Vagina (tissue), 2 donors: ENCODE measurements at regions not wholly inside any gene's neighbourhood (a gene's known extent, or its start where the extent isn't known, plus 50 kb on each side); places are given as distances from the start of the nearest gene placed in this dataset.

ENCODE experiments used
- DNase-seq, 2 donors: peaks; one replicate each; pipeline ENCODE4 v3.0.0-alpha.2; 2017; ENCODE audit errors: extremely low spot score in 2 of 2
- H3K27ac ChIP-seq: fragments of 200-600 bp; sonication (generic); one replicate; pipeline ENCODE4 v1.5.1; 2019
- H3K27me3 ChIP-seq: fragments of 200-600 bp; sonication (generic); one replicate; pipeline ENCODE4 v1.5.1; 2019
- H3K36me3 ChIP-seq, 2 donors: fragments of 200-600 bp; sonication (generic); one replicate each; pipeline ENCODE4 v1.5.1; 2017 to 2019
- H3K4me1 ChIP-seq: fragments of 200-600 bp; sonication (generic); one replicate; pipeline ENCODE4 v1.5.1; 2019
- H3K4me3 ChIP-seq, 2 donors: fragments of 200-600 bp; sonication (generic); 1 replicate in 1 of 2; 2 replicates in 1 of 2; pipeline ENCODE4 v1.5.1; 2016 to 2019
- H3K9me3 ChIP-seq: fragments of 200-600 bp; sonication (generic); one replicate; pipeline ENCODE4 v1.5.1; 2019
- CTCF ChIP-seq, 3 experiments: fragments of 450-650 bp in 2 of 3; fragments of 200-600 bp in 1 of 3; sonication (generic) in 1 of 3; IDR thresholded peaks; one replicate each; pipeline ENCODE4 v1.5.1; 2017 to 2019; ENCODE audit warnings: antibody characterized with exemption in 3 of 3, mild to moderate bottlenecking in 2 of 3, moderate library complexity in 2 of 3
- POLR2A ChIP-seq, 2 donors: fragments of 450-650 bp; IDR thresholded peaks; one replicate each; pipeline ENCODE4 v1.6.1; 2017; ENCODE audit warnings: antibody characterized with exemption in 2 of 2, mild to moderate bottlenecking in 2 of 2, moderate library complexity in 2 of 2
- POLR2AphosphoS5 ChIP-seq, 2 donors: sonication (generic); formaldehyde crosslinking; IDR thresholded peaks; one replicate each; pipeline ENCODE4 v1.9.0; 2017; ENCODE audit warnings: antibody characterized with exemption in 2 of 2, mild to moderate bottlenecking in 2 of 2, low read depth in 1 of 2; ENCODE audit not compliant: insufficient read depth in 1 of 2
- intact Hi-C: fragments of 100-400 bp; cut with DNase I; formaldehyde crosslinking; loops from one replicate; pipeline ENCODE4 v1.15.1; 2023

GRCh38 chr6:5938934-5939333 lies 67.8 kb downstream of the NRN1 start:
- intact Hi-C loops = no loop called here
- no peak for DNase-seq
- no peaks in the 10 kb centered on the region for H3K27me3 ChIP-seq

DNA sequence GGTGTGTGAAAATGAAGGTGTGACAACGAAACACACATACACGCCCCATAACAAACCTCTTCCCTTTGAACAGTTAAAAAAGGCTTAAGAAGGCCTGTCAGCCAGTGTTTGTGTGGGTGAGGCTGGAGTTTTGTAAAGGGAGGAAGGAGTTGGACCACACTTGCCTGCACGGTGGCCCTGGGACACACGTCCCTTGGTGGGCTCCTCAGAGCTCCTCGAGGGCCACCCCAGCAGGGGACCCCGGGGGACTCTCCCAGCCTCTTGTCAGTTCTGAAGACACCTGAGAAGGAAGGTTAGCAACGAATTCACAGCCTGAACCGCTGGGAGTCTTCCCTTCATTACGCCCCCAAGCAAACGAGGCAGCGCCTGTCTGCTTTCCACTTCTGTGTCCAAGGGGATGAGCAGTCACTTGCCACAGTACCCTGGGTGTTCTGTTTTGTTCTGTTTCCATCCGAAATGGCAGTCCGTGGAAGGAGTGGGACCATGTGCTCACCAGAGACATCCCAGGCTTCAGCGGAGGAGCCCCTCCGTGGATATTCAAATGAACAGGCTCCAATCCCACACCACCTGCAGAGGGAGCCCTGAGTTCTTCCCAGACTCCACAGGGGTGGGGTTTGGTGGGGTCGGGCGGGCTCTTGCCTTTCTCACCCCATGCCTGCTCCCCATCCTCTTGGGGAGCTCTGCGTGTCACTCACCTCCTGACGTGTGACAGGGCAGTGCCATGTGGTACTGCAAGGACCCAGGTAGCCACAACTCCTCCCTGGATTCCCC lies 68.6 kb downstream of the NRN1 start:
- no peak for DNase-seq
- intact Hi-C loops = no loop called here
- no peaks in the 10 kb centered on the region for H3K9me3 ChIP-seq
- TF ChIP-seq POLR2A (IDR thresholded peaks at IDR 0.05) = no peak
- TF ChIP-seq CTCF (IDR thresholded peaks at IDR 0.05) = no peak
- TF ChIP-seq POLR2AphosphoS5 (IDR thresholded peaks at IDR 0.05; ENCODE audit: insufficient read depth in 1 of 2, low read depth in 1 of 2) = no peak
- H3K36me3 ChIP-seq = no peaks in the 10 kb centered on the region
- no peak overlapping the region for H3K27ac ChIP-seq
- H3K4me3 ChIP-seq = no peak overlapping the region
- H3K4me1 ChIP-seq = peaks cover 7% of the 10 kb centered on the region
- no peaks in the 10 kb centered on the region for H3K27me3 ChIP-seq

More at GRCh38 chr6:5938934-5939333, 67.8 kb downstream of the NRN1 start:
- Histone ChIP-seq H3K4me1 (peaks cover 7% of the 10 kb centered on the region), H3K4me3 (no peak overlapping the region), H3K27ac (no peak overlapping the region), H3K36me3 (no peaks in the 10 kb centered on the region), H3K9me3 (no peaks in the 10 kb centered on the region)
- TF ChIP-seq CTCF (IDR thresholded peaks at IDR 0.05) = no peak
- TF ChIP-seq POLR2AphosphoS5 (IDR thresholded peaks at IDR 0.05; ENCODE audit: insufficient read depth in 1 of 2, low read depth in 1 of 2) = no peak
- no peak for TF ChIP-seq POLR2A (IDR thresholded peaks at IDR 0.05)

DNA sequence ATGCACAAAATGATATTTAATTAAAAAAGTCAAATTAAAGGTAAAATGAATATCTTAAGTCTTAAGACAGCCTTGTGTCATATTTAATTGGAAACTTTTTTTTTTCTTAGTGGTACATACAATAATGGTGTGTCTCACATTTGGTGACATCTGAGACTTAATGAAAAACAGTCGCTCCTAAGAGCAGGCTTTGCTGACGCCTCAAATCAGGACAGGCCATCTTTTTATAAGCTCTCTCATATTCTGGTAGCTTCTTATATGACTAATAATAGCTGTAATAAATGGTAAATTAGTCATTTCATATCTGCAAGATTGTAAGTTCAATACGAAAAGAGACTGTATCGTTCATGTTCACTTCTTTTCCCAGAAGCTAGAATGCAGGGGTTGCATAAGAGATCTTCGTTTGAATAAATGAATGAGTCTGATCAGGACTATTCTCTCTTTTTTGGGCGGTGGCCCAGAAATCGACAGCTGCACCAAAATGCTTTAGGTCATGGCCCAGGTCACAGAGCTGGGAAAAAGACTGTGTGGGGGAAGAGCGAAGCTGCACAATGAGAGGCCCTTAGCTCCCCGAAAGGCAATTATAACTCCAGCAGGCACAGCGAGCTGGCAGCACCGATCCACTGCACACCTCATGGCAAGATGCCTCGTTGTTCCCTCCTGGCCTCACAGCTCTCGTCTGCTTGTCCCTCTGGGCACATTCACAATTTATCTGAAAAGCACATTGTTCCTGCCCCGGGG lies 69.4 kb downstream of the NRN1 start:
- TF ChIP-seq POLR2AphosphoS5 (IDR thresholded peaks at IDR 0.05; ENCODE audit: insufficient read depth in 1 of 2, low read depth in 1 of 2) = no peak
- no peak for TF ChIP-seq CTCF (IDR thresholded peaks at IDR 0.05)
- TF ChIP-seq POLR2A (IDR thresholded peaks at IDR 0.05) = no peak
- DNase-seq = no peak
- H3K9me3 ChIP-seq = no peaks in the 10 kb centered on the region
- H3K36me3 ChIP-seq = no peaks in the 10 kb centered on the region
- H3K27ac ChIP-seq = no peak overlapping the region
- no peak overlapping the region for H3K4me3 ChIP-seq
- intact Hi-C loops = no loop called here
- no peaks in the 10 kb centered on the region for H3K27me3 ChIP-seq
- H3K4me1 ChIP-seq = peaks cover 7% of the 10 kb centered on the region

DNA sequence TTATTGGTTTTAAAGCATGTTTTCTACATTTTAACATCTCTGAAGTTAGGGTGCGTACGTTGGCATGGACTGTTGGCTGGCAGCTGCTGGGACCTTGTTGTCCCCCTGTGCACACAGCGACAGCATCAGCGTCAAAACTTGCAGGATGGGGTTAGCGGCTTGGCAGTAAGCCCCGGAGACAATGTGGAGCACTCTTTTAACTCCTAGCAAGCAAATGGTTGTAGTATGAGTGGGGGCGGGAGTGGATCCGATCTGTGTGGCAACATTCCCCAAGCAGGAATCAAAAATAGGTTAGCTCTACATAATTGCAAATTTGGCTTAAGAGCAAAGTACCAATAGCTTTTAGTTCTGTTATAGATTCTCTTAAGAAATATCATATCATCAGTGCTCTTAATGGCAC lies 70.1 kb downstream of the NRN1 start:
- Histone ChIP-seq H3K27me3 (no peaks in the 10 kb centered on the region), H3K4me1 (peaks cover 7% of the 10 kb centered on the region), H3K9me3 (no peaks in the 10 kb centered on the region), H3K4me3 (no peak overlapping the region), H3K36me3 (no peaks in the 10 kb centered on the region), H3K27ac (no peak overlapping the region)
- no peak for DNase-seq
- no peak for TF ChIP-seq POLR2A (IDR thresholded peaks at IDR 0.05)
- TF ChIP-seq CTCF (IDR thresholded peaks at IDR 0.05) = no peak
- no peak for TF ChIP-seq POLR2AphosphoS5 (IDR thresholded peaks at IDR 0.05; ENCODE audit: insufficient read depth in 1 of 2, low read depth in 1 of 2)
- intact Hi-C loops = no loop called here

- Histone ChIP-seq H3K36me3 (no peaks in the 10 kb centered on the region), H3K27ac (no peak overlapping the region), H3K27me3 (no peaks in the 10 kb centered on the region), H3K9me3 (no peaks in the 10 kb centered on the region), H3K4me3 (no peak overlapping the region), H3K4me1 (peaks cover 7% of the 10 kb centered on the region)
- TF ChIP-seq POLR2A (IDR thresholded peaks at IDR 0.05) (no peak), POLR2AphosphoS5 (IDR thresholded peaks at IDR 0.05; ENCODE audit: insufficient read depth in 1 of 2, low read depth in 1 of 2) (no peak), CTCF (IDR thresholded peaks at IDR 0.05) (no peak)
- DNase-seq = no peak
- intact Hi-C loops = no loop called here
Observed at GRCh38 chr6:5936140-5936539, 70.6 kb downstream of the NRN1 start.
